Bone marrow (tissue), 2 donors: ENCODE measurements at regions not wholly inside any gene's neighbourhood (a gene's known extent, or its start where the extent isn't known, plus 50 kb on each side); places are given as distances from the start of the nearest gene placed in this dataset.
"Not testable (repeated sequence)": the region's sequence is repeated elsewhere in the genome, so short reads cannot be mapped to it uniquely, and the experiment has no call there.

Source experiments
- DNase-seq, 2 donors: peaks; one replicate each; lab custom pipeline; 2025; lab: John Stamatoyannopoulos, UW

- no peak for DNase-seq
Measured at GRCh38 chr4:60652933-60653332, 547.2 kb upstream of the ADGRL3 start.

DNA sequence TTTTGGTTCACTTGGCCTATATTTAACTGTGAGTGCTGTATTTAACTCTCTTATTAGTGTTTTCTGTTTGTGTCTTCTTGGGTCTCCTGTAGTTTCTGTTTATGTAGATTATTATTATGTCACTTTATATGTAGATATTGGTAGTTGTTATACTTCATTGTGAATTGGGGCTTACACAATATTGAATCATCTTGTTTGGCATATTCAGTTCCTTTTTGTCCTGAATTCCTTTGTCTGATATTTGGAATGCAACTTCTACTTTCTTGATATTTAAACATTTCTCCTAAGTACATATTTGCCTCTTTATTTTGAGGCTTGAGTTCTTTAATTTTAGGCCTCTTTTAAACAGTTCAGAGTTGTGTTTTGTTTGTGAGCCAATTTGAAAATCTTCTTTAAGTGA lies 544.8 kb upstream of the ADGRL3 start:
- no peak for DNase-seq

GRCh38 chr4:60656171-60656570 lies 544.0 kb upstream of the ADGRL3 start:
- DNase-seq, result no peak

DNA sequence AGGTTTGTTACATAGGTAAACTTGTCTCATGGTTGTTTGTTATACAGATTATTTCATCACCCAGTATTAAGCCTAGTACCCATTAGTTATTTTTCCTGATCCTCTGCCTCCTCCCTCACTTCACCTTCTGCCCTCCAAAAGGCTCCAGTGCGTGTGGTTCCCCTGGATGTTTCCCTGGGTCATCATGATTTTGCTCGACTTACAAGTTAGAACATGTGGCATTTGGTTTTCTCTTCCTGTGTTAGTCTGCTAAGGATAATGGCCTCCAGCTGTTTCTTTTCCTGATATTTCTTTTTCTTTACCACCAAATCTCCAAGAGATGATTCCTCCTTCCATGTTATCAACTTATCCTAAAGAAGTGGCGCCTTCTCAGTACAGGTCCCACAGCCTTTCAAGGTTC lies 543.1 kb upstream of the ADGRL3 start:
- no peak for DNase-seq

DNA sequence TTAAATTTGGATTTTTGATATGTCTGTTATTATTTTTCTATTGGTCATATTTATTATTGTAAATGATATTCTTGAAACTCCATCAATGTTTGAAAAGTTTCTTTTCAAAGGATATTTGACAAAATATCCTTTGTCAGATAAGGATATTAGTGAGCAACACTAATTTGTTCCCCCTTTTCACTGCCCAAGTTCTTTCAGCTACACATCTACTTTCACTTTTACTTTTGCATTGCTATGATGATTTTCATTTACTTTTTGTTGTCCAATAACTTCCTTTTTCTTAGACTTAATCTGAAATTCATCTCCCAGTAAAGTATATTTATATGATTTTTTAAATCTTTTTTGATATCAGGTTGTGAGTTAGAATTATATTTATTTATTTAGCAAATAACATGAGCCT lies 542.3 kb upstream of the ADGRL3 start:
- DNase-seq, result peak in 1 of 2 donors; percentile 44

- DNase-seq, result no peak
Measured at GRCh38 chr4:60663769-60664168, 536.4 kb upstream of the ADGRL3 start.

DNA sequence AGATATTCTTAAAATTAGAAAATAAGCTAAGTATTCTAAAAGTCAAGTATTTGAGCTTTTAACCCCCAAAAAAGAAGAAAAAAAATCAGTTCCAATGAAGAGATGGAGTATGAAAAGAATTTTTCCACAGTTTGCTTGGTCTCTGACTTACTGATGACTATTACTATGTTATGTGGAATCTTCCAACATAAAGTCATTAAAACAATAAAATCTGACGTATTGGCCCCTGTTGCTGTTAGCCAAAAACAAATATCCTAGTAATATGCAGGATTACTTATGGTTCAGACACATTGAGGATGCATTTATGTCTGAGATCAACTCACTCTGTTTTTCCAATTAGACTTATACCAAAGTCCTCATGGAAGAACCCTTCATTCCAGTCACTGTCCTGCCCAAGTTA lies 517.2 kb upstream of the ADGRL3 start:
- DNase-seq, result no peak

DNA sequence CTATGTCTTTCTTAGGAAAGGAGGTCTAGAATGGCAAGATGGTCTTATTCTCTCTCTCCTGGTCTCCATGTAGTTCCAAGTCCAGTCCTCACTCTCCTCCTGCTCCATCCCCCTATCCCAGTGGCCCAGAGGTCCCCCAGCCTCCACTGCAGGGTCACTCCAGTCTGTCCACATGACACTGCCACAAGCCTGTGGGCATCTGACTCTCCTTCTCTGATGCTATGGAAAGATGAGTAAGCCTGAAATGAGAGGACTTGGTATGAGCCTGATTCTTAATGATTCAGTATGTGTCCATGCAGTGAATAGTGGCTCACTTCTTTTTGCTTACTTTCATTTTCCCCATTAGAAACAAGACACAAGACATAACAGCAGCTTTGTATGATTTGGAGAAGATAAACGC lies 516.8 kb upstream of the ADGRL3 start:
- no peak for DNase-seq

GRCh38 chr4:60683973-60684372 lies 516.2 kb upstream of the ADGRL3 start:
- no peak for DNase-seq

- DNase-seq, result not testable (repeated sequence)
Measured at GRCh38 chr4:60696062-60696461, 504.1 kb upstream of the ADGRL3 start.

DNA sequence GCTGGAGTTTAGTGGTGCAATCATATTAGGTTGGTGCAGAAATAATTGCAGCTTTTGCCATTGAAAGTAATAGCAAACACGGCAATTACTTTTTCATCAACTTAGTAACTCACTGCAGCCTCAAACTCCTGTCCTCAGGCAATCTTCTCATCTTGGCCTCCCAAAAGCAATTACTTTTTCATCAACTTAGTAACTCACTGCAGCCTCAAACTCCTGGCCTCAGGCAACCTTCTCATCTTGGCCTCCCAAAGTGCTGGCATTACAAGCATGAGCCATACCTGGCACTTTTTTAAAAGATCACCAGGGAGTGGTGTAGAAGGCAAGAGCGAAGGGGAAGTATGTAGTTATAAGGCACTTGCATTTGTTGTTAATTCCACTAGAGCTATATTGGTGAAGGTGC lies 491.1 kb upstream of the ADGRL3 start:
- DNase-seq, result no peak

GRCh38 chr4:60718874-60719273 lies 481.3 kb upstream of the ADGRL3 start:
- DNase-seq, result no peak

GRCh38 chr4:60721685-60722084 lies 478.4 kb upstream of the ADGRL3 start:
- no peak for DNase-seq

- no peak for DNase-seq
Measured at GRCh38 chr4:60723796-60724195, 476.3 kb upstream of the ADGRL3 start.

- DNase-seq, result no peak
Measured at GRCh38 chr4:60724623-60725022, 475.5 kb upstream of the ADGRL3 start.

DNA sequence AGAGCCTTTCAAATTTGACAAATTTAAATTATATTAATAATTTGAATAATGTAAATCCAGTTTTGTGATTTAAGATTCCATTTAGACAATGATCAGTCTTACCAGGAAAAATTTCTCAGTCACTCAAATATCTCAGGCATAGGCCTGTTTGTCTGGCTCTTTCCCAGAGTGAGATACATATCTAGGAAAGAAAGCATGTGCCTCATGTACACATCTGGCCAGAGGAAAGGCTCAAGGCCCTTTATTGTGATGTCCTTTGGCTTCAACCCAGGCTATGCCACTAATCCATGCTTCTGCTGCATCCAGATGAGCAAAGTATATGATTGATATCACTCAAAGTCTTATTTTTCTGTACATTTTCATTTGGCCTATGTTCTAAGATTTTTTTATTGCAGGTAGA lies 473.3 kb upstream of the ADGRL3 start:
- no peak for DNase-seq

DNA sequence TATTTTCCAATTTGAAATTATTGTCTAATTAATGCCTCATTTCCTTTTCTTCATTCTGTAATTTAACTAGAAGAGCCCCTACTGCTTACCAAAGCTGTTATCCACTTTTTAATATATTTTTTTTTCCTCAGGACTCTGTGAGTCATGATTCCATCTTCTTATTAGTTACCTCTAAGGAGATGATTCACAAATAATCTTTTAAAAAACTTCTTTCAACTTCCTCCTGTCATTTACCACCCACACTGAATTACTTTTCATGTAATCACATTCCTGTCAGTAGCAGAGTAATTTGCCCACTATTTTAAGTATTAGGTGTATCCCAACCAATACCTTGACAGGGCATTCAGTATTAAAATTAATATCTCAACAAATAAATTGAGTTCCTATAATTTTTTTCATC lies 470.9 kb upstream of the ADGRL3 start:
- no peak for DNase-seq

DNA sequence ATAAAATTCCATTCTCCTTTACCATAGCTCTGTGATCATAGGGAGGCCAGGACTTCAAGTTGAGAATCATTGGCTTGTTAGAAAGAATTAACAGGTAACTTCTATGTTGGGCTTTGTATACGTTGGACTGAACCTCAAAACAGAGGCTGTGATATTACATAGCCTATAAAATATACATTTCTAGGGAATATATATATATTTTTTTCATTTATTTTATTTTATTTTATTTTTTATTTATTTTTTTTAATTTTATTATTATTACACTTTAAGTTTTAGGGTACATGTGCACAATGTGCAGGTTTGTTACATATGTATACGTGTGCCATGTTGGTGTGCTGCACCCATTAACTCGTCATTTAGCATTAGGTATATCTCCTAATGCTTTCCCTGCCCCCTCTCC lies 470.4 kb upstream of the ADGRL3 start:
- DNase-seq, result not testable (repeated sequence)

- DNase-seq, result no peak
Measured at GRCh38 chr4:60737858-60738257, 462.3 kb upstream of the ADGRL3 start.

GRCh38 chr4:60743654-60744053 lies 456.5 kb upstream of the ADGRL3 start:
- no peak for DNase-seq

- DNase-seq, result no peak
Measured at GRCh38 chr4:60744767-60745166, 455.4 kb upstream of the ADGRL3 start.

- no peak for DNase-seq
Measured at GRCh38 chr4:60745800-60746571, 454.1 kb upstream of the ADGRL3 start.

DNA sequence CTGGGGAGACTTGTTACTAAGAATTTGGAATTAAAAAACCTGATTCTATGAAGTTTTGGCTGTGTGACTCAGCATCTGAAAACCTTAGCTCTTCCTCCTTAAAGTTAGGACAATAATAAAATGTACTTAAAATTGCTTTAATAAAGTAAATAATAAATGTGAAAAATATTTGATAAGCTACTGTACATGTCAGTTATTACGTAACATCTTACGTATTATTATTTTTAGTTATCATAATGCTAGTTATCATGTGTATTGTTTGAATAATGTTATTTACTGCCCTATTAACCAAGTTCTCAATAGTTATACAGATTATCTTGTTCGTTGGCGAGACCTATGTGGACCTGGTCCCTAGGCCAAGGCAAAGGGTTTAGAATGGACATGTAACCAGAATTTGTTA lies 449.2 kb upstream of the ADGRL3 start:
- no peak for DNase-seq

DNA sequence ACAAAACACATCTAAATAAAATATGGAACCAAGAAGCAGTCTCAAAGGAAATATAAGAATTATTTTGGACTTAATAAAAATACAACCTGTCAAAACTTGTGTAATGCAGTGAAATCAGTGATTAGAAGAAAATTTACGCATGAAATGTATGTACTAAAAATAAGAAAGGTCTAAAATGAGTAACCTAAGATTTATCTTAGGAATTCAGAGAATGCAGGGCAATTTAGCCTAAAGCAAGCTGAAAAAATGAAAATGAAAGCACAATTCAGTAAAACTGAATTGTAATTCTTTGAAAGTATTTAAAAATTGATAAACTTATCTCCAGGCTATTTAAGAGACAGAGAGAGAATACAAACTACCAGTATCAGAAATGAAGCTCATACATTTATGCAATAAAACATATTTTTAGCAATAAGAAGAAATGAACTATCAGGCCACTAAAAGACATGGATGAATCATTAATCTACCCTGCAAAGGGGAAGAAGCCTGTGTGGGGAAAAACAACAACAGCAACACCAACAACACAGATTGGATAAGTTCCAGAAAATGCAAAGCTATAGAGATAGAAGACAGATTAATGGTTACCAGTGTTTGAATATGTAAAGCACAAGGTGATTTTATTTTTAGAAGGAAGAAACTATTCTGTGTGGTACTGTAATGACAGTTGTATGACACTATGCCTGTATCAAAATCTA lies 442.0 kb upstream of the ADGRL3 start:
- no peak for DNase-seq
